GM12878 (cell line): ENCODE measurements at regions not wholly inside any gene's neighbourhood (a gene's known extent, or its start where the extent isn't known, plus 50 kb on each side); places are given as distances from the start of the nearest gene placed in this dataset.

Experiments
- ATAC-seq: fragments of 200-7000 bp; cut with Tn5 transposase; 3 replicates; pipeline ENCODE4 v1.9.1; 2020; ENCODE audit warnings: mild to moderate bottlenecking, moderate library complexity
- BruUV-seq: library from RNA; stranded (reverse); fragments of 400-500 nt; replicated peaks from 2 replicates; lab custom pipeline; 2021; lab: Mats Ljungman, UMichigan
- CTCF ChIA-PET: fragments of 300-600 bp; sonication (Branson Sonifier 250); formaldehyde crosslinking; extraction: SDS; loops from one replicate; lab custom pipeline; 2021; ENCODE audit warnings: inconsistent platforms; lab: Yijun Ruan, JAX
- POLR2A ChIA-PET: fragments of 350-600 bp; formaldehyde crosslinking; extraction: SDS; loops from one replicate; lab custom pipeline; 2021; ENCODE audit warnings: inconsistent platforms; lab: Charles Lee
- RAD21 ChIA-PET: fragments of 300-600 bp; sonication (Branson Sonifier 250); formaldehyde crosslinking; loops from one replicate; lab custom pipeline; 2023; ENCODE audit warnings: antibody characterized with exemption; ENCODE audit not compliant: unreplicated experiment; lab: Charles Lee
- SMC1A ChIA-PET: fragments of 300-600 bp; sonication (Branson Sonifier 250); formaldehyde crosslinking; loops from one replicate; lab custom pipeline; 2023; ENCODE audit not compliant: unreplicated experiment, uncharacterized antibody; lab: Charles Lee
- DNase-seq: peaks from one replicate; pipeline ENCODE4 v3.0.0-alpha.2; 2011; ENCODE audit warnings: low read depth, low spot score
- FAIRE-seq: peaks from 3 replicates; lab custom pipeline; 2011; peaks lifted over from hg19 to GRCh38; lab: Jason Lieb, UNC
- H2AFZ ChIP-seq: 2 replicates; pipeline ENCODE4 v1.6.0; 2011; ENCODE audit warnings: low read depth, low read length, control low read depth; ENCODE audit not compliant: control insufficient read depth
- H3K27ac ChIP-seq: 2 replicates; pipeline ENCODE4 v1.5.1; 2011; ENCODE audit warnings: control low read depth; ENCODE audit not compliant: control insufficient read depth, insufficient read depth
- H3K27me3 ChIP-seq, 2 experiments: replicated peaks in 1 of 2; 2 replicates each; pipeline versions ENCODE4 v1.6.0 to v1.6.1; 2011; ENCODE audit warnings: low read length in 1 of 2; ENCODE audit not compliant: control insufficient read depth in 2 of 2, insufficient read depth in 2 of 2
- H3K36me3 ChIP-seq, 2 experiments: 2 replicates each; pipeline ENCODE4 v1.5.1; 2011; ENCODE audit warnings: low read length in 1 of 2; ENCODE audit not compliant: control insufficient read depth in 2 of 2, insufficient read depth in 2 of 2
- H3K4me1 ChIP-seq: 2 replicates; pipeline ENCODE4 v1.6.1; 2011; ENCODE audit warnings: mild to moderate bottlenecking, low read length, moderate library complexity, mixed read lengths; ENCODE audit not compliant: control insufficient read depth, insufficient read depth
- H3K4me2 ChIP-seq: 2 replicates; pipeline ENCODE4 v1.6.0; 2011; ENCODE audit warnings: control low read depth; ENCODE audit not compliant: control insufficient read depth, insufficient read depth
- H3K4me3 ChIP-seq: fragments of 200-600 bp; sonication (generic); 2 replicates; pipeline ENCODE4 v1.5.1; 2016
- H3K79me2 ChIP-seq: 2 replicates; pipeline ENCODE4 v1.6.0; 2011; ENCODE audit warnings: low read length; ENCODE audit not compliant: control insufficient read depth, insufficient read depth
- H3K9ac ChIP-seq: 2 replicates; pipeline ENCODE4 v1.8.0; 2011; ENCODE audit warnings: low read length, control low read depth, mixed read lengths; ENCODE audit not compliant: control insufficient read depth, insufficient read depth
- H3K9me3 ChIP-seq: replicated peaks from 3 replicates; pipeline ENCODE4 v1.5.1; 2011; ENCODE audit warnings: mild to moderate bottlenecking, low read length; ENCODE audit not compliant: control insufficient read depth, insufficient read depth
- H4K20me1 ChIP-seq: 2 replicates; pipeline ENCODE4 v1.6.0; 2011; ENCODE audit not compliant: control insufficient read depth, insufficient read depth
- BHLHE40 ChIP-seq, 2 experiments: fragments of 450-650 bp in 1 of 2; IDR thresholded peaks; 2 replicates each; pipeline ENCODE4 v1.6.1; 2011 to 2017; ENCODE audit warnings: low read depth in 2 of 2, borderline replicate concordance in 1 of 2, improper control_type of control experiment in 1 of 2, low read length in 1 of 2, mild to moderate bottlenecking in 1 of 2
- CEBPZ ChIP-seq: fragments of 150-350 bp; IDR thresholded peaks from 2 replicates; pipeline ENCODE4 v1.6.1; 2016; ENCODE audit warnings: low read depth, low read length
- CHD1 ChIP-seq: IDR thresholded peaks from 2 replicates; pipeline ENCODE4 v1.6.1; 2012; ENCODE audit warnings: low read depth, low read length, improper control_type of control experiment
- HDAC6 ChIP-seq: fragments of 200-600 bp; sonication (generic); IDR thresholded peaks from one replicate; pipeline ENCODE4 v1.8.0; 2017; ENCODE audit warnings: antibody characterized with exemption; ENCODE audit not compliant: unreplicated experiment
- HDGF ChIP-seq: fragments of 450-650 bp; IDR thresholded peaks from 2 replicates; pipeline ENCODE4 v1.6.1; 2016; ENCODE audit warnings: antibody characterized with exemption
- LARP7 ChIP-seq: fragments of 450-650 bp; IDR thresholded peaks from 2 replicates; pipeline ENCODE4 v1.6.1; 2017; ENCODE audit warnings: mild to moderate bottlenecking
- MEF2B ChIP-seq: fragments of 450-650 bp; IDR thresholded peaks from 2 replicates; pipeline ENCODE4 v1.6.1; 2018; ENCODE audit warnings: mild to moderate bottlenecking, moderate library complexity; ENCODE audit not compliant: partially characterized antibody, poor library complexity, severe bottlenecking
- MXI1 ChIP-seq: fragments of 150-350 bp; IDR thresholded peaks from 2 replicates; pipeline ENCODE4 v1.6.1; 2011; ENCODE audit warnings: low read depth, mild to moderate bottlenecking, inconsistent platforms, low read length, improper control_type of control experiment
- NFYA ChIP-seq: IDR thresholded peaks from 2 replicates; pipeline ENCODE4 v1.6.1; 2011; ENCODE audit warnings: low read depth, mild to moderate bottlenecking, low read length, improper control_type of control experiment, borderline replicate concordance
- PAX5 ChIP-seq: IDR thresholded peaks from 2 replicates; pipeline ENCODE4 v1.6.1; 2011; ENCODE audit warnings: low read depth, low read length, borderline replicate concordance
- RELA ChIP-seq: fragments of 450-650 bp; IDR thresholded peaks from 2 replicates; pipeline ENCODE4 v1.8.0; 2014; ENCODE audit warnings: borderline replicate concordance; ENCODE audit not compliant: partially characterized antibody
- SIX5 ChIP-seq: IDR thresholded peaks from 2 replicates; pipeline ENCODE4 v1.6.1; 2011; ENCODE audit warnings: mild to moderate bottlenecking, low read depth, low read length, moderate library complexity; ENCODE audit not compliant: severe bottlenecking
- WGBS: methylation state at CpG from one replicate; pipeline ENCODE4 v1.1.6; 2016; ENCODE audit warnings: low lambda C conversion rate; ENCODE audit not compliant: insufficient replicate concordance, insufficient coverage; ENCODE audit errors: missing lambda C conversion rate; 5-methylcytosine and 5-hydroxymethylcytosine counted together
- in situ Hi-C: fragments of 300-500 bp; cut with MboI; formaldehyde crosslinking; loops from 9 replicates; pipeline ENCODE4 v1.14.3; 2018; ENCODE audit warnings: mixed read lengths
- intact Hi-C: fragments of 100-400 bp; cut with micrococcal nuclease; formaldehyde crosslinking; loops from one replicate; pipeline ENCODE4 v1.14.2; 2022; ENCODE audit not compliant: unreplicated experiment

- no peak overlapping the region for H3K4me2 ChIP-seq
- H3K9me3 ChIP-seq: no peaks in the 10 kb centered on the region; the same call in 2 of the 3 replicates
- H4K20me1 ChIP-seq: no peaks in the 10 kb centered on the region
- 40% methylated on average over 1 of the region's 1 CpG for WGBS
- no peak overlapping the region for H3K9ac ChIP-seq
- in situ Hi-C loops: no loop called here
- SMC1A ChIA-PET: no interaction called here
- RAD21 ChIA-PET: no interaction called here
- POLR2A ChIA-PET: no interaction called here
- FAIRE-seq (no peak), DNase-seq (no peak), ATAC-seq (no peak)
- H3K27me3 ChIP-seq: no peaks in the 10 kb centered on the region
- no peak for TF ChIP-seq HDAC6
- TF ChIP-seq BHLHE40 (IDR thresholded peaks at IDR 0.05; ENCODE audit: borderline replicate concordance in 1 of 2, low read depth in 2 of 2, low read length in 1 of 2): no peak
- TF ChIP-seq CEBPZ: no peak
- TF ChIP-seq SIX5: no peak
- TF ChIP-seq PAX5: no peak
- TF ChIP-seq LARP7: no peak
- no peak for TF ChIP-seq MEF2B
- TF ChIP-seq RELA: no peak
- no peak for TF ChIP-seq HDGF
- TF ChIP-seq MXI1: no peak
- no peak for TF ChIP-seq NFYA
- no peak for TF ChIP-seq CHD1
- H3K36me3 ChIP-seq: peaks cover 0 to 1% of the 10 kb centered on the region in 2 experiments; a peak in 2 of 4 replicates
- no peak overlapping the region for H3K4me3 ChIP-seq
- CTCF ChIA-PET: no interaction called here
- no peaks in the 10 kb centered on the region for H3K79me2 ChIP-seq
- no TSS peak for BruUV-seq
- H3K27ac ChIP-seq: no peak overlapping the region
- H2AFZ ChIP-seq: no peak overlapping the region
- no peaks in the 10 kb centered on the region for H3K4me1 ChIP-seq
- intact Hi-C loops: no loop called here
Measured at GRCh38 chr15:25106209-25106608, 151.4 kb downstream of the SNRPN start.
